ENCODE measurements at regions not wholly inside any gene's neighbourhood (a gene's known extent, or its start where the extent isn't known, plus 50 kb on each side); places are given as distances from the start of the nearest gene placed in this dataset.
A peak's percentile ranks its signal among the peaks of the same experiment; 100 is the strongest.
"Not testable (repeated sequence)": the region's sequence is repeated elsewhere in the genome, so short reads cannot be mapped to it uniquely, and the experiment has no call there.

GRCh38 chr2:38484957-38485356 is 107.9 kb upstream of the ATL2 start:
- DNase-seq (ENCODE audit: low read depth in 2 of 3, low spot score in 2 of 3): no peak

GRCh38 chr2:38483776-38484501 is 106.9 kb upstream of the ATL2 start:
- no peak for DNase-seq (ENCODE audit: low read depth in 2 of 3, low spot score in 2 of 3)

- DNase-seq (ENCODE audit: low read depth in 2 of 3, low spot score in 2 of 3): not testable (repeated sequence)
These were observed 105.6 kb upstream of the ATL2 start for GRCh38 chr2:38482710-38483109.

DNA sequence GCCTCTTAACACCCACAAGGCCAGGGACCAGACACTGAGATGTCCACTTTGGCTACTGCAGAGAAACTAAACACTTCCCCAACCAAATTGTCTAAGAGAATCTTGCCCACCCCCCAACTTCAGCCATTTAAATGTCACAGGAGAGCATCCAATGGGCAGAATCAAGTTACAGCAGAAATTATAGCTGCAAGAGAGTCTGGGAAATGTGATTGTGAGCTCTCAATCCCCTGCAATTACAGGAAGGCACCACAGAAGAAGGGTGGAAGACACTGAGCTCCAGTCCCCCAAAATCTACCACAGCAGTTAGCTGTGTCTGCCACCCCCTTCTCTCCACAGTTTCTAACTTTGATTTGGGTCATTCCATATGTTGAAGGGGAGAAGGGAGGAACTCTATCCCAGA is 103.5 kb upstream of the ATL2 start:
- no peak for DNase-seq (ENCODE audit: low read depth in 2 of 3, low spot score in 2 of 3)

DNA sequence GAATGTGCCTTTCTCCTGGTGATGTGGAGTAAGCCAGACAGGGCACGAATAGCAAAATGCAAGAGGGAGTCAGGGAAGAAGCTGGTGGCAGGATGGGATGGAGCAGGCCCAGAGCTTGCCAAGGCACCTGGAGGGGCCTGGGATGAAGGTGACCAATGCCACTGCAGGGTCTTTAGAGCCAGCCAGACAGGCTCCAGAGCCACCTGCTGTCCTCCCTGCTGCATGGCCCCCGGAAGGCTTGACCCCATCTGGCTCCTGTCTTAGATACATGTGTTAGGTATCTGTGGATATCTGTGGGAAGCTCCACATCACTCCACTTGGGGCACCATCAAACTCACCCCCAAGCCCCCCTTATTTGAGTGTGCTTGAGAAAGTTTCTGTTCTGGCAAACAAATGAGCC is 99.9 kb upstream of the ATL2 start:
- no peak for DNase-seq (ENCODE audit: low read depth in 2 of 3, low spot score in 2 of 3)

DNA sequence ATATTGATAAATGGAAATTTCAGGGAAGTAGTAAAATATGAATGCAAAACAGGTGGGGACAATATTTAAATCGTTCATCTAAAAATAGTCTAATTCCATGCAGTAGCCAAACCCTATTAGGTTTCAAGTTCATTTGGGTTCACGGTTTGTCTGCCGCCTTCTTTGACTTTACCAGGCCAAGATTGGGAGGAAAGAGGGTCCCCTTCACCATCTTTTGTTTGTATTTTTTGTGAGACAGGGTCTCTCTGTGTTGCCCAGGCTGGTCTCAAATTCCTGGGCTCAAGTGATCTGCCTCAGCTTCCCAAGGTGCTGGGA is 98.5 kb upstream of the ATL2 start:
- DNase-seq (ENCODE audit: low read depth in 2 of 3, low spot score in 2 of 3): no peak

DNA sequence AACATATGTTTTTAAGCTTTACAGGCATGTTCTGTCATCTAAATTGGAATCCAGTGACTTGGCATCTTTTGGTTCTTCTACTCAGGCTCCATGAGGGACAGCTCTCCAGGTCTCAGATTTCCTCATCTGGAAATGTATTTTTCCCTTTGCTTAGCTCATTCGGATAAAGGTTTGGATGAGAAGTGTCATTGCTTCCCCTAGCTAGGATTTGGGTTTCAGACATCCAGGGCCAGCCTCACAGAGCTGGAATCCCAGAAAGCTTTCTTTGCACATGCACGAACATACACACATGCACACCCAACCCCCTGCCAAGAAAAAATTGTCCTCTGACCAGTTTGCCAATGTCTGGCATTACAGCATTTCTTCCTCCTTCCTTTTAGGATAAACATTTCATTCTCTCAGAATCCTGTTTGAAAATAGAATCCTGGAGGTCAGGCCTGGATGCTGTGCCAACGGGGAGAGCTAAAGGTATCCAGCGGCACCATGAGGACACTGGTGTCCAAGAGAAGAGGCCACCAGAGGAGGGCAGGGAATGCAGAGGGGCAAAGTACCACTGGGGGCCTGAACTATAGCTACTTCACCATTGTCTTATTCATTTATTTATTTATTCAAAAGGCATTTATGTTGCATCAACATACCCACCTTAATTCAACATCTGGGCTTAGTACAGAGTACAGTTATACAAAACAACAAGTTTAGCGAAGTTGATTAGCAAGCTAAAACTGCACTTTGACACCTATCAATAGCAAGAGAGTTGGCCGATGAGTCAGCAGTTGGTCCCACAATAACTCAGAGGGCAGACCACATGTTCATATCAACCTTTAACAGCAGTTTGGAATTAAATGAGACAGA is 97.9 kb upstream of the ATL2 start:
- no peak for DNase-seq (ENCODE audit: low read depth in 2 of 3, low spot score in 2 of 3)

DNA sequence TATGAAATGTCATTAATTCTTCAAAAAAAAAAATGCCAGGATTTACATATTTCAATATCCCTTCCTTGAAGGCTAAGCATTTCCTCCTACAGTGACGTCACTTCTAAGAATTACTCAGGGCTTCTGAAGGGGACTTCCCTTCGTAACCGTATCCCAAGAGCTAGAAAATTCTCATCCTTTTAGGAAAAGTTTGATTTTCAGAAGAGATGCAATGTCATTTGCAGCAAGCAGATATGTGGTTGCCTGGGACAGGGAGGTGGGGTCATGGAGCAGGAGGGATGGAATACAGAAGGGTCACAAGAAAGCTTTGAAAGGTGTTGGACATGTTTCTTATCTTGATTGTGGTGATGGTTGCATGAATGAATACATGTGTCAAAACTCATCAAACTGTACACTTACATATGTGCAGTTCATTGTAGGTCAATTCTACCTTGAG is 97.0 kb upstream of the ATL2 start:
- DNase-seq (ENCODE audit: low read depth in 2 of 3, low spot score in 2 of 3): no peak

DNA sequence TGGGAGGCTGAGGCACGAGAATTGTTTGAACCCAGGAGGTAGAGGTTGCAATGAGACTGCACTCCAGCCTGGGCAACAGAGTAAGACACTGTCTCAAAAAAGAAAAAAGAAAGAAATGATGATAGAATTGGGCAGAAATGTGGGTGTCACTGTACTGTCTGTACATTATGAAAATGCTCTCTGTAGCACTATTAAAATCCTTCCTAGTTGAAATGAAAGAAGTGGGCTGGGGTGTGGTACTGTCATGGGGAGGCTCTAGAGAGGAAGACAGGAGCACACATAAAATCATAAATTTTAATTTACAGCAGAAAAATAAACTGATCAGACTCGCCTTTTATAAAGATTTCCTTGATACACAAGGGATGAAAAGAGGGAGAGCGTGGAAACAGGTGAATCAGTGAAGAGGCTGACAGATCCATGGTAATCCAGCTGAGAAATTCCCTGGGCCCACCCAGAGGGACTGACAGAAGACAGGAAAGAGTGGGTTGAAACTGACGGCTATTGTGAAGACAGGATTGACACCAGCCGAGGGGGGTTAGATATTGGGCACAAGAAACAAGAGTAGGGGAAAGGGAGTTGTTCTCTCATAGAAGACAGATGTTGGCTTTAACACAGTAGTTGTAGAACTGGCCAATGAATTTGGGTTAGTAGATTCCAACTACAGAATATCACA is 96.4 kb upstream of the ATL2 start:
- no peak for DNase-seq (ENCODE audit: low read depth in 2 of 3, low spot score in 2 of 3)

DNA sequence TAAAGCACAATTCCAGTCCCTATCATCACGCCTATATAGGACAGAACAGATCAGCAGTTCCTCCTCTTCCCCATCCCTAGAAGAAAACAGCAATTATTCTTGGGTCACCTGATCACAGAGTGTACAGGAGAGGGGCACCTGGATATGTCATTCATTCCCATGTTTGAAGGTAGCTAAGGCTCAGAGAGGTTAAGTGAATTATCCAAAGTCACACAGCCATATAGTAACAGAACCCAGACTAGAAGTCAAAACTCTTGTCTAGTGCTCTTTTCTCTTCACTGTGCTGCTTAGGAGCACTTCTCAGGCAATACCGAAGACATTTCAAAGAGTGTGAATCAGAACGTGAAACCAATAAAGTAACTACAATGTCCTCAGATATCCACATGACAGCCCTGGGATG is 93.0 kb upstream of the ATL2 start:
- no peak for DNase-seq (ENCODE audit: low read depth in 2 of 3, low spot score in 2 of 3)

DNA sequence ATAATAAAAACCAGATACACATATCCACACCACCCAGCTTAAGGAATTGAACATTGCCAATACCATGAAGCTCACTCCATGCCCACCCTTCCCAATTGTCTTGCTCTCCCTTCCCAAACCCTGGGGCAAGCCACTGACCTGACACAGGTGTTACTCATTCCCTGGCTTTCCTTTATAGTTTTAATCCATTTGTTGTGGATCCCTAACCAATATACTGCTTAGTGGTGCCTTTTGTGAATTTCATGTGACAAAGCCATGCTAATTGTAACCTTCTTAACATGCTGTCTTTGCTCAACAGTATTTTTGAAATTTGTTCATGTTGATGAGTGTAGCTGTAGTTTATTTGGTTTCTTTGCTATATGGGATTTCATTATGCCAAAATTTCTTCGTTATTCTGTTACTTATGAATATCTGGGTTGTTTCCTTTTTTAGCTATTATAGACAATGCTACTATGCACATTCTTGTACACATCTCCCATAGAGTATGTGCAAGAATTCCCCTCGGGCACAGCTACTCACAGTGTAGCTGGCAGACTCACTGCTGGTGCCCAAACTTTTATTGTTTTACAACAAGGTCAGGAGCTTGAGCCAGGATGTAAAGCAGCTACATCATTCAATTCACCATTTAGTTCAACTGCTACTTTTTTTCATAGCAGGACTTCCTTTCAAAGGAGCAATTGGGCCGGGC is 90.8 kb upstream of the ATL2 start:
- DNase-seq (ENCODE audit: low read depth in 2 of 3, low spot score in 2 of 3): no peak

DNA sequence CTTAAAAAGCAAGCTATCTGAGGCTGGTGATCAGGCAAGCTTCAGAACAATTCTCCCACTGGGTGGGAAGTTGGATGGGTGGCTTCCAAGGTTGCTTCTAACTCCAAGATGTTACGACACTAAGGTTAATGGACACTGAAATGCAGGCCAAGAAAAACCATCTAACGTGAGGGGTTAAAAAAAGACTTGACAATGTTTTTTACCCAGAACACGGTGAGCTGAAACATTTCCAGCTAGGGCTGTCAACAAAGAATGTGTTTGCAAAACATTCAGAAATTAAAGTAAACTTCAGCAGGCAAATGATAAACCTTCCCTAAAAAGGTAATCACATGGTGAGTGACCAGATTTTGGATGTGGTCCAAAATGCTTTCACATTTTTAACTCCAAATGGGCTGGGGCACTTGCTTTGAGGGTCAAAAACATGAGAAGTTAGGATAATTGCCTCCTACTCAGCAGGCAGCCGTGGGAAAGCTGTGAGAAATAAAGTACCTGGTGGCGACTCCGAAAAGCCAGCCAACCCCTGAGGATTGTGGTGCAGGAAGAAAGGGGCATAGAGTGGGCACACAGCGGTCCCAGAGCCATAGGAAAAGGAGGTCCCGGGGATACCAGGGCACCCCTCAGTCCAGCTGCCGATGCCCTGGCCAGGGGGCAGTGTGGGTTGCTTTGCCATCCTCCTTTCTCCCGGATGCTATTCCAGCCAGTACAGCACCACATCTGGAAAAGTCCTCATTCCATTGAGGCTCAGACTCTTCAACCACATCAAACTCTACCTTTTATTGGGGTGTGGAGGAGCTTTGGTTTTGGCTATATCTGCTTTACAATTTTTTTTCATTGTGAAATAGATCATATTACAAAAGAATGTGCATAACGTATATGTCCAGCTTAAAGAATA is 90.0 kb upstream of the ATL2 start:
- DNase-seq (ENCODE audit: low read depth in 2 of 3, low spot score in 2 of 3): no peak

- no peak for DNase-seq (ENCODE audit: low read depth in 2 of 3, low spot score in 2 of 3)
These were observed 89.3 kb upstream of the ATL2 start for GRCh38 chr2:38466409-38466808.

DNA sequence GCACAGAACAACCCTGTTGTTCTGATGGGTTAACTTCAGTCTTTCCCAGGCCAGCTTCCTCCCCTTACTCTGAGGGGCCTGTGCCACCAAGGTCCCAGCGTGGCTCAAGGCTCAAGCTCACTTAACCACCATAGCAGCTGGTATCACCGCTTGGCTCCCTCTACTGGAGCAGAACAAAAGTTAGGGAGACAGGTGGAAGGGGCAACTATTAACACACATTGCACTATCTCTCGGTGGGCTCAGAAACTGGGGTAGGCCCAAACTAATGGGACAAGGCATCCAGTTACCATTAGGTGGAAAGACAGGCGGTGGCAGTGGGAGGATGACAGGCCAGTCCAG is 88.7 kb upstream of the ATL2 start:
- DNase-seq (ENCODE audit: low read depth in 2 of 3, low spot score in 2 of 3): peak in 2 of 3 donors; percentile 47 to 74

- DNase-seq (ENCODE audit: low read depth in 2 of 3, low spot score in 2 of 3): no peak
These were observed 88.1 kb upstream of the ATL2 start for GRCh38 chr2:38464971-38465788.

DNA sequence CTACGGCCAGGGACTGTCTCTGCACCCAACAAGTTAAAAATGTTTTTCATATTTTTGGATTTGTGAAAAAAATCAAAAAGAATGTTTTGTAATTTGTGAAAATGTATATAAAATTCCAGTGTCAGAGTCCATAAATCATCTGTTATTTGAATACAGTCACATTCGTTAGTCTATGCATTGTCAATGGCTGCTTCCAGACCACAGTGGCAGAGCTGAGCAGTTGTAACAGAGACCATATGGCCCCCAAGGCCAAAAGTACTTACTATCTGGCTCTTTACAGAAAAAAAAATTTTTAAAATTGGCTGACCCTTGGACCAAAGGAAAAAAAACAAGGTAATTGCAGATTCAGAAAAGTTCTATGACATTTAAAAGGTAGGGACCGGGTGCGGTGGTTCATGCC is 86.7 kb upstream of the ATL2 start:
- no peak for DNase-seq (ENCODE audit: low read depth in 2 of 3, low spot score in 2 of 3)

DNA sequence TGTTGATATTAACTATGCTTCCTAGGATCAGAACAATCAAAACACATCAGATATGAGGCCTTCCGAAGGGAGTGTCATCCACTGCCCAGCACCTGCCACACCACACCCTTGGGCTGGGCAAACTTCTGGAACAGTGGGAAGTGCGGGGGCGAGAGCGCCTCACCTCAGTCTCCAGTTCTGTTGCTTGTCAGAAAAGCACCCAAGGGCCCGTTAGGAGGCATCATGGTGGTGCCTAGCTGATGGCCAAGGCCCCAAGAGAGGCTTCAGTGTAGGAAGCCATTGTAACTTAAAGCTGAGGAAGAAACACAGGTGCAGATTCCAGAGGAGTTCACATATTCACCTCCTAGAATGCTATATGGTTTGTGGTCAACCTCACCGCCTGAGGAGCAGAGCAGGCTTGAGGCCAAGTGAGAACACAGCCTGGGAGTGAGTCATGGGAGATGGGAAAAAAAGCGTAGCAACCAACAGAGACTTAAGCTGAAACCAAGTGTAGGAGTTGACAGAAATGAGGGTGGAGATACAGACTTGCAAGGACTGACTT is 85.1 kb upstream of the ATL2 start:
- no peak for DNase-seq (ENCODE audit: low read depth in 2 of 3, low spot score in 2 of 3)

- DNase-seq (ENCODE audit: low read depth in 2 of 3, low spot score in 2 of 3): no peak
These were observed 84.4 kb upstream of the ATL2 start for GRCh38 chr2:38461470-38461869.

DNA sequence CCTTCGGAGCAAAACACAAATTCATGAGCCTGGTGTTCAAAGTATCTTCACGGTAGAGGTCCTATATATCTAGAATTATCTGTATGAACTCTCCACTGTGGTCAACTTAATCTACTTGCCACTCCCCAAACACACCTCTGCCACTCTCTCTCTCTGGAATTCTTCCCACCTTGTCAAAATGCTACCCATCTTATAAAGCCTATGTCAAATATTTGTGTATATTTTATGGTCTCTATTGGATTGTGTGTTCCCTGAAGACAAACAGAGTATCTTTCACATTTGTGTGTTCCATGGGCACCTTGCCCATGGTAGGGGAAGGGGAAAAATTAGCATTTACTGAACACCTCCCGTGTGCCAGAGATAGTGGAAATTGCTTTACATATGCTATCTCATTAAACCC is 83.2 kb upstream of the ATL2 start:
- DNase-seq (ENCODE audit: low read depth in 2 of 3, low spot score in 2 of 3): no peak
